Astrocyte (in vitro differentiated cells and primary cell): ENCODE measurements at regions not wholly inside any gene's neighbourhood (a gene's known extent, or its start where the extent isn't known, plus 50 kb on each side); places are given as distances from the start of the nearest gene placed in this dataset.

Experiments used
- DNase-seq: peaks from one replicate; pipeline ENCODE4 v3.0.0-alpha.2; 2010; ENCODE audit warnings: low read depth
- FAIRE-seq: peaks from 2 replicates; lab custom pipeline; 2011; peaks lifted over from hg19 to GRCh38; lab: Jason Lieb, UNC
- H2AFZ ChIP-seq: 2 replicates; pipeline ENCODE4 v1.6.0; 2012; ENCODE audit warnings: low read depth, low read length, inconsistent platforms
- H3K27ac ChIP-seq: 2 replicates; pipeline ENCODE4 v1.5.1; 2011; ENCODE audit warnings: low read depth, low read length, inconsistent platforms
- H3K27me3 ChIP-seq: 2 replicates; pipeline ENCODE4 v1.6.0; 2011; ENCODE audit warnings: low read length, inconsistent platforms; ENCODE audit not compliant: insufficient read depth
- H3K36me3 ChIP-seq: 2 replicates; pipeline ENCODE4 v1.5.1; 2011; ENCODE audit warnings: low read length, inconsistent platforms; ENCODE audit not compliant: insufficient read depth
- H3K4me1 ChIP-seq: 2 replicates; pipeline ENCODE4 v1.5.1; 2011; ENCODE audit warnings: low read length, inconsistent platforms; ENCODE audit not compliant: insufficient read depth
- H3K4me2 ChIP-seq: 2 replicates; pipeline ENCODE4 v1.6.0; 2012; ENCODE audit warnings: low read length, inconsistent platforms
- H3K4me3 ChIP-seq: 2 replicates; pipeline ENCODE4 v1.5.1; 2011; ENCODE audit warnings: low read depth, mild to moderate bottlenecking, low read length, inconsistent platforms; ENCODE audit not compliant: insufficient read depth
- H3K79me2 ChIP-seq: 2 replicates; pipeline ENCODE4 v1.6.0; 2012; ENCODE audit warnings: mild to moderate bottlenecking, low read length, inconsistent platforms; ENCODE audit not compliant: insufficient read depth
- H3K9ac ChIP-seq: 2 replicates; pipeline ENCODE4 v1.6.0; 2012; ENCODE audit warnings: mild to moderate bottlenecking, low read length, inconsistent platforms
- H3K9me3 ChIP-seq: 2 replicates; pipeline ENCODE4 v1.5.1; 2012; ENCODE audit warnings: low read depth, mild to moderate bottlenecking, low read length, inconsistent platforms; ENCODE audit not compliant: insufficient read depth
- H4K20me1 ChIP-seq: 2 replicates; pipeline ENCODE4 v1.6.0; 2012; ENCODE audit warnings: low read length, inconsistent platforms; ENCODE audit not compliant: insufficient read depth
- H3K27ac Mint-ChIP-seq: one replicate; pipeline ENCODE4 v1.8.0; 2021; ENCODE audit warnings: mild to moderate bottlenecking, mixed read lengths; ENCODE audit not compliant: unreplicated experiment
- H3K27me3 Mint-ChIP-seq: one replicate; pipeline ENCODE4 v1.8.0; 2021; ENCODE audit warnings: low read depth, mixed read lengths; ENCODE audit not compliant: unreplicated experiment
- H3K36me3 Mint-ChIP-seq: one replicate; pipeline ENCODE4 v1.8.0; 2021; ENCODE audit warnings: low read depth, mixed read lengths; ENCODE audit not compliant: unreplicated experiment
- H3K4me1 Mint-ChIP-seq: one replicate; pipeline ENCODE4 v1.8.0; 2021; ENCODE audit warnings: low read depth, mixed read lengths; ENCODE audit not compliant: unreplicated experiment
- H3K4me3 Mint-ChIP-seq: one replicate; pipeline ENCODE4 v1.8.0; 2021; ENCODE audit warnings: mild to moderate bottlenecking, moderate library complexity, mixed read lengths; ENCODE audit not compliant: unreplicated experiment
- H3K9me3 Mint-ChIP-seq: one replicate; pipeline ENCODE4 v1.8.0; 2021; ENCODE audit warnings: mild to moderate bottlenecking, mixed read lengths; ENCODE audit not compliant: unreplicated experiment
- CTCF ChIP-seq: IDR thresholded peaks from 2 replicates; pipeline ENCODE4 v1.5.1; 2011; ENCODE audit warnings: low read depth, mild to moderate bottlenecking, inconsistent platforms, low read length, moderate library complexity; ENCODE audit not compliant: insufficient read depth
- EZH2 ChIP-seq: IDR thresholded peaks from 2 replicates; pipeline ENCODE4 v1.6.1; 2012; ENCODE audit warnings: mild to moderate bottlenecking, low read length, inconsistent platforms; ENCODE audit not compliant: insufficient read depth

DNA sequence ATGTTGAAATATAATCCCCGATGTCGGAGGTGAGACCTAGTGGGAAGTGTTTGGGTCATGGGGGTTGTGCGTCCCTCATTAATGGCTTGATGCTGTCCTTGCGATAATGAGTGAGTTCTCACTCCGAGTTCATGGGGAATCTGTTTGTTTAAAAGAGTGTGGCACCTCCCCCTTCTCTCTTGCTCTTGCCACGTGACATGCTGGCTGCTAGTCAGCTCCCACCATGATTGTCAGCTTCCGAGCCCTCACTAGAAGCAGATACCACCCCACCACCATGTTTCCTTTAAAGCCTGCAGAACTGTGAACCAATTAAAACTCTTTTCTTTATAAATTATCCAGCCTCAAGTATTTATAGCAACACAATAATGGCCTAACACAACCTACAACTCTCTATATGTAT is 166.3 kb upstream of the MBNL1 start:
- H3K27me3 ChIP-seq = no peaks in the 10 kb centered on the region
- no peak for FAIRE-seq
- Mint-ChIP-seq H3K4me1 (no peaks in the 10 kb centered on the region), H3K4me3 (no peak overlapping the region), H3K9me3 (no peaks in the 10 kb centered on the region), H3K27ac (no peak overlapping the region), H3K36me3 (no peaks in the 10 kb centered on the region), H3K27me3 (no peaks in the 10 kb centered on the region)
- no peak for TF ChIP-seq CTCF
- TF ChIP-seq EZH2 = no peak
- no peaks in the 10 kb centered on the region for H3K79me2 ChIP-seq
- H3K4me2 ChIP-seq = no peak overlapping the region
- H3K27ac ChIP-seq = no peak overlapping the region
- H3K36me3 ChIP-seq = no peaks in the 10 kb centered on the region
- H3K4me3 ChIP-seq = no peak overlapping the region
- H3K9me3 ChIP-seq = no peaks in the 10 kb centered on the region
- DNase-seq = no peak
- H3K9ac ChIP-seq = no peak overlapping the region
- no peak overlapping the region for H2AFZ ChIP-seq
- H3K4me1 ChIP-seq = no peaks in the 10 kb centered on the region
- H4K20me1 ChIP-seq = no peaks in the 10 kb centered on the region

DNA sequence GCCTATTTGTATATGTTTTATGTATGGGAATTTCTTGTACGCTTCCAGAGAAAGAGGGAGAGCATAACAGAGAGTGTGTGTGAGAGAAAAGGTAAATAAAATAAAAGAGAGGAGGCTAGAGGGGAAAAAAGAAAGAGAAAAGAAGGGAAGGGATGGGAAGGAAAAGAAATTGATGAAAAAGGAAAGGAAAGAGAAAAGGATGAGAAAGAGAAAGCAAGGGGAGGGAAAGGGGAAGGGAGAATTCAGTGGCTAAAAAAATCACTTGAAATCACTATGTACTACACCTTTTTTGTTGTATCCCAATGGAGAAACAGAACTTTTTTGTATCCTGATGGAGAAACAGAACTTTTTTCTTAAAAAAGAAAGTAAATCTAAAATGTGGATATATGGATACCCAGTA is 165.5 kb upstream of the MBNL1 start:
- Mint-ChIP-seq H3K9me3 (no peaks in the 10 kb centered on the region), H3K36me3 (no peaks in the 10 kb centered on the region), H3K27me3 (no peaks in the 10 kb centered on the region), H3K27ac (no peak overlapping the region), H3K4me1 (no peaks in the 10 kb centered on the region), H3K4me3 (no peak overlapping the region)
- no peaks in the 10 kb centered on the region for H3K79me2 ChIP-seq
- no peak for DNase-seq
- H3K4me1 ChIP-seq = no peaks in the 10 kb centered on the region
- H3K27ac ChIP-seq = no peak overlapping the region
- TF ChIP-seq EZH2 = no peak
- TF ChIP-seq CTCF = no peak
- FAIRE-seq = no peak
- no peaks in the 10 kb centered on the region for H3K9me3 ChIP-seq
- no peaks in the 10 kb centered on the region for H3K36me3 ChIP-seq
- H3K9ac ChIP-seq = no peak overlapping the region
- no peaks in the 10 kb centered on the region for H3K27me3 ChIP-seq
- H2AFZ ChIP-seq = no peak overlapping the region
- H3K4me3 ChIP-seq = no peak overlapping the region
- H4K20me1 ChIP-seq = no peaks in the 10 kb centered on the region
- H3K4me2 ChIP-seq = no peak overlapping the region

- FAIRE-seq (no peak), DNase-seq (no peak)
- Histone ChIP-seq H3K79me2 (no peaks in the 10 kb centered on the region), H3K9me3 (no peaks in the 10 kb centered on the region), H3K4me3 (no peak overlapping the region), H2AFZ (no peak overlapping the region), H3K36me3 (no peaks in the 10 kb centered on the region), H3K4me1 (no peaks in the 10 kb centered on the region), H3K4me2 (no peak overlapping the region), H3K27ac (no peak overlapping the region), H3K9ac (no peak overlapping the region), H3K27me3 (no peaks in the 10 kb centered on the region), H4K20me1 (no peaks in the 10 kb centered on the region)
- Mint-ChIP-seq H3K4me3 (no peak overlapping the region), H3K36me3 (no peaks in the 10 kb centered on the region), H3K27ac (no peak overlapping the region), H3K4me1 (no peaks in the 10 kb centered on the region), H3K27me3 (no peaks in the 10 kb centered on the region), H3K9me3 (no peaks in the 10 kb centered on the region)
- TF ChIP-seq EZH2 (no peak), CTCF (no peak)
Observed at GRCh38 chr3:152104847-152105415, 163.8 kb upstream of the MBNL1 start.
